ENCODE measurements at regions not wholly inside any gene's neighbourhood (a gene's known extent, or its start where the extent isn't known, plus 50 kb on each side); places are given as distances from the start of the nearest gene placed in this dataset.

DNA sequence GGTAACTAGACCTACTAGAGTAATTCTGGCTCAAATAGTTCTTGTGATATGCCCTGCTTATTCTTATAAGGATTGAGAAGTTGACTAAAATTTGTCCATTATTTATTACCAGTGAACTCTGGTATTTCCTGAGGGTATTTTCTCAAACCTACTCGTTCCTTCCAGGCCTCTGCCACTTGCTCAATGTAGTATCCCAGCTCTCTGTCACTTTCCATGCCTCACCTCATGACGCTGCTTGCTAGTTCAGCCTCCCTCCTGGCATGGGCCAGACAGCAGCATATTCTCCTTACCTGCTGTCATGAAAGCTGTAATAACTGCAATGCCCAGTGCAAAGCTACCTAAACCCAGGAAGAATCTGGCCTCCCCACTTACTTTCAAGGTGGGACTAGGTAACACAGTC lies 602.9 kb upstream of the ADAMTS5 start:
- H3K27ac ChIP-seq = no peak overlapping the region
- H3K4me3 ChIP-seq = no peak overlapping the region
- H3K27me3 ChIP-seq = no peaks in the 10 kb centered on the region
- TF ChIP-seq, protein P1, sequence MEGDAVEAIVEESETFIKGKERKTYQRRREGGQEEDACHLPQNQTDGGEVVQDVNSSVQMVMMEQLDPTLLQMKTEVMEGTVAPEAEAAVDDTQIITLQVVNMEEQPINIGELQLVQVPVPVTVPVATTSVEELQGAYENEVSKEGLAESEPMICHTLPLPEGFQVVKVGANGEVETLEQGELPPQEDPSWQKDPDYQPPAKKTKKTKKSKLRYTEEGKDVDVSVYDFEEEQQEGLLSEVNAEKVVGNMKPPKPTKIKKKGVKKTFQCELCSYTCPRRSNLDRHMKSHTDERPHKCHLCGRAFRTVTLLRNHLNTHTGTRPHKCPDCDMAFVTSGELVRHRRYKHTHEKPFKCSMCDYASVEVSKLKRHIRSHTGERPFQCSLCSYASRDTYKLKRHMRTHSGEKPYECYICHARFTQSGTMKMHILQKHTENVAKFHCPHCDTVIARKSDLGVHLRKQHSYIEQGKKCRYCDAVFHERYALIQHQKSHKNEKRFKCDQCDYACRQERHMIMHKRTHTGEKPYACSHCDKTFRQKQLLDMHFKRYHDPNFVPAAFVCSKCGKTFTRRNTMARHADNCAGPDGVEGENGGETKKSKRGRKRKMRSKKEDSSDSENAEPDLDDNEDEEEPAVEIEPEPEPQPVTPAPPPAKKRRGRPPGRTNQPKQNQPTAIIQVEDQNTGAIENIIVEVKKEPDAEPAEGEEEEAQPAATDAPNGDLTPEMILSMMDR (IDR thresholded peaks at IDR 0.05; ENCODE audit: low read depth, low read length) = no peak
- DNase-seq (ENCODE audit: low read depth in 1 of 2, low spot score in 1 of 2) = no peak
- no peaks in the 10 kb centered on the region for H3K4me1 ChIP-seq (ENCODE audit: low read depth)
- no peaks in the 10 kb centered on the region for H3K36me3 ChIP-seq
- H3K9me3 ChIP-seq (ENCODE audit: low read depth) = no peaks in the 10 kb centered on the region

DNA sequence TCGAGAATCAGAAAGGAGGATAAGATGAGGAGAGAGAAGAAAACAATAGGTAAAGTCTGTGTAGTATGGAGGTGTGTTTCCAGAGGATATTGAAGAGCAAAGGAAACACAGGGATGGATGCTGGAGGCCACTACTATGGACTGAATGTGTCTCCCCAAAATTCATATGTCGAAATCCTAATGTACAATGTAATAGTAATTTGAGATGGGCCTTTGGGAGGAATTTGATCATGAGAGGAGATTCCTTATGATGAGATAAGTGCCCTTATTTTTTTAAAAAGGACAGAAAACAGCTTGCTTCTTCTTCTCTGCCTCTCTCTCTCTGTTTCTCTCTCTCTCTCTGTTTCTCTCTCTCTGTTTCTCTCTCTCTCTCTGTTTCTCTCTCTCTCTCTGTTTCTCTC lies 602.2 kb upstream of the ADAMTS5 start:
- no peaks in the 10 kb centered on the region for H3K4me1 ChIP-seq (ENCODE audit: low read depth)
- no peaks in the 10 kb centered on the region for H3K27me3 ChIP-seq
- no peak overlapping the region for H3K27ac ChIP-seq

DNA sequence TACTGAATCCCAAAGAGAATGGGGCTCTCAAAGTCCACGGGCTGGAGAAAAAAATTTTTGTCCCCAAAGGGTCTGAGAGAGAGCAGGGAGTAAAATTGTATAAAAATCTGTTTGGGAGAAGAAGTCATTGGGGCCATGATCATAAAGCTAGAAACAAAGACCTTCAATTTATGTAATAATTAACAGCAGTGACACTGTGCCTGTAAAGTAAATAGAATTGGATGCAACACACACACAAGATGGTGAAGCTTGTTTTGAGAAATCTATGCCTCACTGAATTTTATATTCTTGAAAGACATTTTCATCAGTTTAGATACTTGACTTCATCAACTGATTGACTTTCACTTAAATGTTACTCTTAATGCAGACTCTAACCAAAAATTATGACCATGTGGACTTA lies 600.5 kb upstream of the ADAMTS5 start:
- no peaks in the 10 kb centered on the region for H3K27me3 ChIP-seq
- no peaks in the 10 kb centered on the region for H3K4me1 ChIP-seq (ENCODE audit: low read depth)

More for the DNA sequence above, 602.2 kb upstream of the ADAMTS5 start:
- no peak overlapping the region for H3K4me3 ChIP-seq
- no peaks in the 10 kb centered on the region for H3K36me3 ChIP-seq
- H3K9me3 ChIP-seq (ENCODE audit: low read depth) = no peaks in the 10 kb centered on the region
- TF ChIP-seq, protein P1 (IDR thresholded peaks at IDR 0.05; ENCODE audit: low read depth, low read length) = no peak
- no peak for DNase-seq (ENCODE audit: low read depth in 1 of 2, low spot score in 1 of 2)

DNA sequence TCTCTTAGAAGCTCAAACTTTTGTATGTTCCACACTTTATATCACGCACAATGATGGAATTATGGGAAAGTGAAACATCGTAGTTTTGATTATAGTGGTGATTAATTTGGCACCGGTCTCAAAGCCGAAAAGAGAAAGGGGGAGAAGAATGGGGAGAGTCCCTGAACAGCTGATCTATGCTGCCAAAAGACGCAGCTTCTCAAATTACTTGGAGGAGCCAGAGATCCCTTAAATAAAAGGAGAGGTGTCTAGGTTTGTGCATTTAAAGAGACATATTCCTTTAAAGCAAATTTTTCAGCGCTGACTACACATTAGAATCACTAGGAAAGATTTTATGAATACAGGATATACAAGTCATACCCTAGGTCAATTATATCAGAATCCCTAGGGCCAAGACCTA lies 599.6 kb upstream of the ADAMTS5 start:
- Histone ChIP-seq H3K4me3 (no peak overlapping the region), H3K4me1 (ENCODE audit: low read depth) (no peaks in the 10 kb centered on the region), H3K27ac (no peak overlapping the region), H3K36me3 (no peaks in the 10 kb centered on the region), H3K9me3 (ENCODE audit: low read depth) (no peaks in the 10 kb centered on the region), H3K27me3 (no peaks in the 10 kb centered on the region)
- no peak for DNase-seq (ENCODE audit: low read depth in 1 of 2, low spot score in 1 of 2)
- TF ChIP-seq, protein P1 (IDR thresholded peaks at IDR 0.05; ENCODE audit: low read depth, low read length) = no peak

More for the DNA sequence above, 600.5 kb upstream of the ADAMTS5 start:
- DNase-seq (ENCODE audit: low read depth in 1 of 2, low spot score in 1 of 2) = no peak
- Histone ChIP-seq H3K9me3 (ENCODE audit: low read depth) (no peaks in the 10 kb centered on the region), H3K36me3 (no peaks in the 10 kb centered on the region), H3K27ac (no peak overlapping the region), H3K4me3 (no peak overlapping the region)
- TF ChIP-seq, protein P1 (IDR thresholded peaks at IDR 0.05; ENCODE audit: low read depth, low read length) = no peak

DNA sequence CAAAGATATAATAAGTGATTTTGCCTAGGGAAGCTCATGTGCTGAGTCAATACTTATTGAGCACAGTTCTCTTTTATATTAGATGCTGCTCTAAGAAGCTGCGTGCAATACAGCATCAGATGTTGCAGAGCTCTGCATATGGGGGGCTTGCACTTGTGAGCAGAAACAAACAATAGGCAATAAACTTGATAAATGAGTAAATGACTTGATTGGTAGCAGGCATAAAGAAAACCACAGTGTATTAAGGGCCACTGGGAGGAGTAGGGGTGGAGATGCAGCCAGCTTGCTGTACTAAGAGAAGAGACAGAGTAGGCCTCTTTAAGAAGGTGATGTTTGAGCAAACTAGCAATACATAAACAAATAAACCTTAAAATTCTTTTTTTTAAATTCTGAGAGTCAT lies 598.5 kb upstream of the ADAMTS5 start:
- no peak overlapping the region for H3K4me3 ChIP-seq
- TF ChIP-seq, protein P1 (IDR thresholded peaks at IDR 0.05; ENCODE audit: low read depth, low read length) = no peak
- no peaks in the 10 kb centered on the region for H3K4me1 ChIP-seq (ENCODE audit: low read depth)
- H3K9me3 ChIP-seq (ENCODE audit: low read depth) = no peaks in the 10 kb centered on the region
- H3K27me3 ChIP-seq = no peaks in the 10 kb centered on the region
- H3K36me3 ChIP-seq = no peaks in the 10 kb centered on the region
- DNase-seq (ENCODE audit: low read depth in 1 of 2, low spot score in 1 of 2) = no peak
- no peak overlapping the region for H3K27ac ChIP-seq
